CD4-positive, alpha-beta T cell (primary cell): ENCODE measurements at regions not wholly inside any gene's neighbourhood (a gene's known extent, or its start where the extent isn't known, plus 50 kb on each side); places are given as distances from the start of the nearest gene placed in this dataset.

Source experiments
- ATAC-seq: fragments of 200-7000 bp; cut with Tn5 transposase; one replicate; pipeline ENCODE4 v1.10.0; 2022; ENCODE audit warnings: mild to moderate bottlenecking; ENCODE audit not compliant: poor library complexity
- CTCF ChIA-PET: fragments of 350-600 bp; sonication (Branson Sonifier 250); formaldehyde crosslinking; loops from one replicate; lab custom pipeline; 2021; ENCODE audit warnings: antibody characterized with exemption, inconsistent platforms; lab: Charles Lee
- POLR2A ChIA-PET: fragments of 350-600 bp; sonication (Branson Sonifier 250); formaldehyde crosslinking; loops from one replicate; lab custom pipeline; 2021; ENCODE audit warnings: antibody characterized with exemption, inconsistent platforms; lab: Charles Lee
- DNase-seq, 14 experiments: peaks; one replicate each; pipeline ENCODE4 v3.0.0-alpha.2; 2013 to 2020; ENCODE audit warnings: mixed read lengths in 2 of 14
- H3K27ac ChIP-seq, 2 donors: one replicate each; pipeline versions ENCODE4 v1.5.1 to v1.7.0; 2013; ENCODE audit warnings: low read length in 2 of 2, low read depth in 1 of 2, mild to moderate bottlenecking in 1 of 2
- H3K27me3 ChIP-seq, 2 experiments: 1 replicate in 1 of 2; 2 replicates in 1 of 2; pipeline versions ENCODE4 v1.6.1 to v1.7.0; 2013; ENCODE audit warnings: low read length in 2 of 2, control low read depth in 1 of 2, mild to moderate bottlenecking in 1 of 2, moderate library complexity in 1 of 2; ENCODE audit not compliant: insufficient read depth in 2 of 2, control insufficient read depth in 1 of 2
- H3K36me3 ChIP-seq: one replicate; pipeline ENCODE4 v1.6.1; 2013; ENCODE audit warnings: low read length, control low read depth; ENCODE audit not compliant: insufficient read depth
- H3K4me1 ChIP-seq: one replicate; pipeline ENCODE4 v1.6.1; 2013; ENCODE audit warnings: low read length, control low read depth; ENCODE audit not compliant: insufficient read depth
- H3K4me3 ChIP-seq: one replicate; pipeline ENCODE4 v1.5.1; 2013; ENCODE audit warnings: mild to moderate bottlenecking, low read length, moderate library complexity
- H3K9me3 ChIP-seq, 2 experiments: 1 replicate in 1 of 2; 2 replicates in 1 of 2; pipeline versions ENCODE4 v1.6.1 to v1.7.0; 2013; ENCODE audit warnings: low read length in 2 of 2, mild to moderate bottlenecking in 2 of 2, control low read depth in 1 of 2, moderate library complexity in 1 of 2; ENCODE audit not compliant: control insufficient read depth in 1 of 2, insufficient read depth in 1 of 2
- H3K27ac Mint-ChIP-seq: one replicate; pipeline ENCODE4 v1.8.0; 2020; ENCODE audit warnings: mixed read lengths
- H3K27me3 Mint-ChIP-seq: one replicate; pipeline ENCODE4 v1.8.0; 2021; ENCODE audit warnings: mixed read lengths
- H3K36me3 Mint-ChIP-seq: one replicate; pipeline ENCODE4 v1.8.0; 2021; ENCODE audit warnings: low read depth, mixed read lengths
- H3K4me1 Mint-ChIP-seq: one replicate; pipeline ENCODE4 v1.8.0; 2021; ENCODE audit warnings: low read depth, mixed read lengths
- H3K4me3 Mint-ChIP-seq: one replicate; pipeline ENCODE4 v1.8.0; 2020; ENCODE audit warnings: mild to moderate bottlenecking, mixed read lengths
- H3K9me3 Mint-ChIP-seq: one replicate; pipeline ENCODE4 v1.8.0; 2020; ENCODE audit warnings: mixed read lengths
- CTCF ChIP-seq: fragments of 200-600 bp; IDR thresholded peaks from one replicate; pipeline ENCODE4 v1.8.0; 2022; ENCODE audit warnings: antibody characterized with exemption, mild to moderate bottlenecking
- intact Hi-C, 2 experiments: fragments of 100-400 bp; cut with DNase I in 1 of 2; cut with micrococcal nuclease in 1 of 2; formaldehyde crosslinking; loops; one replicate each; pipeline versions ENCODE4 v1.15.1 to v1.9.0; 2023 to 2025; cut with DNase I, micrococcal nuclease

- no peaks in the 10 kb centered on the region for H3K4me1 Mint-ChIP-seq
- no peak for DNase-seq
- POLR2A ChIA-PET: no interaction called here
- no peak for TF ChIP-seq CTCF
- no peaks in the 10 kb centered on the region for H3K36me3 ChIP-seq
- intact Hi-C loops: no loop called here
- H3K4me1 ChIP-seq: no peaks in the 10 kb centered on the region
- H3K27me3 Mint-ChIP-seq: no peaks in the 10 kb centered on the region
- H3K27me3 ChIP-seq: no peaks in the 10 kb centered on the region
- no peak overlapping the region for H3K4me3 ChIP-seq
- CTCF ChIA-PET: no interaction called here
- H3K4me3 Mint-ChIP-seq: no peak overlapping the region
- ATAC-seq: no peak
- no peak overlapping the region for H3K27ac ChIP-seq
- H3K9me3 Mint-ChIP-seq: peaks cover under 1% of the 10 kb centered on the region
- H3K9me3 ChIP-seq: no peaks in the 10 kb centered on the region
- no peaks in the 10 kb centered on the region for H3K36me3 Mint-ChIP-seq
- no peak overlapping the region for H3K27ac Mint-ChIP-seq
Observed at GRCh38 chr15:97837896-97838295, 122.6 kb upstream of the ARRDC4 start.

- Mint-ChIP-seq H3K4me1 (no peaks in the 10 kb centered on the region), H3K9me3 (no peaks in the 10 kb centered on the region), H3K4me3 (no peak overlapping the region), H3K27ac (no peak overlapping the region), H3K27me3 (no peaks in the 10 kb centered on the region), H3K36me3 (no peaks in the 10 kb centered on the region)
- no peak for ATAC-seq
- Histone ChIP-seq H3K27ac (no peak overlapping the region), H3K4me3 (no peak overlapping the region), H3K4me1 (no peaks in the 10 kb centered on the region), H3K36me3 (no peaks in the 10 kb centered on the region), H3K27me3 (no peaks in the 10 kb centered on the region), H3K9me3 (no peaks in the 10 kb centered on the region)
- TF ChIP-seq CTCF: no peak
- DNase-seq: no peak
- CTCF ChIA-PET: no interaction called here
- intact Hi-C loops: no loop called here
- POLR2A ChIA-PET: no interaction called here
Observed at GRCh38 chr15:97838606-97839210, 121.8 kb upstream of the ARRDC4 start.

- intact Hi-C loops: no loop called here
- no peaks in the 10 kb centered on the region for H3K9me3 Mint-ChIP-seq
- Histone ChIP-seq H3K27me3 (no peaks in the 10 kb centered on the region), H3K9me3 (no peaks in the 10 kb centered on the region), H3K36me3 (no peaks in the 10 kb centered on the region), H3K4me3 (no peak overlapping the region), H3K27ac (no peak overlapping the region), H3K4me1 (no peaks in the 10 kb centered on the region)
- H3K27me3 Mint-ChIP-seq: no peaks in the 10 kb centered on the region
- no peak overlapping the region for H3K27ac Mint-ChIP-seq
- H3K4me3 Mint-ChIP-seq: no peak overlapping the region
- ChIA-PET CTCF (no interaction called here), POLR2A (no interaction called here)
- no peak for ATAC-seq
- H3K36me3 Mint-ChIP-seq: no peaks in the 10 kb centered on the region
- DNase-seq: no peak
- no peaks in the 10 kb centered on the region for H3K4me1 Mint-ChIP-seq
- TF ChIP-seq CTCF: no peak
Observed at GRCh38 chr15:97840501-97840900, 120.0 kb upstream of the ARRDC4 start.
